ACC112 (cell line): ENCODE measurements at regions not wholly inside any gene's neighbourhood (a gene's known extent, or its start where the extent isn't known, plus 50 kb on each side); places are given as distances from the start of the nearest gene placed in this dataset.

ENCODE experiments used
- H2AFZ ChIP-seq: fragments of 200-600 bp; sonication (generic); one replicate; pipeline ENCODE4 v1.6.0; 2017; ENCODE audit warnings: antibody characterized with exemption, low read length; ENCODE audit not compliant: unreplicated experiment
- H3K27ac ChIP-seq: fragments of 200-600 bp; sonication (generic); 2 replicates; pipeline ENCODE4 v1.5.1; 2014; ENCODE audit warnings: low read depth, mild to moderate bottlenecking, antibody characterized with exemption, low read length, moderate library complexity
- H3K27me3 ChIP-seq: fragments of 200-600 bp; sonication (generic); 2 replicates; pipeline ENCODE4 v1.6.1; 2014; ENCODE audit warnings: mild to moderate bottlenecking, antibody characterized with exemption, low read length, moderate library complexity, mixed read lengths; ENCODE audit not compliant: insufficient read depth
- H3K36me3 ChIP-seq: fragments of 200-600 bp; sonication (generic); 2 replicates; pipeline ENCODE4 v1.6.1; 2016; ENCODE audit warnings: mild to moderate bottlenecking, antibody characterized with exemption, low read length, moderate library complexity, mixed read lengths; ENCODE audit not compliant: insufficient read depth
- H3K4me1 ChIP-seq: fragments of 200-600 bp; sonication (generic); one replicate; pipeline ENCODE4 v1.6.1; 2016; ENCODE audit warnings: low read length, mixed read lengths; ENCODE audit not compliant: insufficient read depth, unreplicated experiment, control insufficient read depth
- H3K4me3 ChIP-seq: fragments of 200-600 bp; sonication (generic); 2 replicates; pipeline ENCODE4 v1.5.1; 2014; ENCODE audit warnings: mild to moderate bottlenecking, low read depth, low read length
- H3K79me2 ChIP-seq: fragments of 200-600 bp; sonication (generic); one replicate; pipeline ENCODE4 v1.6.0; 2016; ENCODE audit warnings: low read length; ENCODE audit not compliant: control insufficient read depth, unreplicated experiment, insufficient read depth

DNA sequence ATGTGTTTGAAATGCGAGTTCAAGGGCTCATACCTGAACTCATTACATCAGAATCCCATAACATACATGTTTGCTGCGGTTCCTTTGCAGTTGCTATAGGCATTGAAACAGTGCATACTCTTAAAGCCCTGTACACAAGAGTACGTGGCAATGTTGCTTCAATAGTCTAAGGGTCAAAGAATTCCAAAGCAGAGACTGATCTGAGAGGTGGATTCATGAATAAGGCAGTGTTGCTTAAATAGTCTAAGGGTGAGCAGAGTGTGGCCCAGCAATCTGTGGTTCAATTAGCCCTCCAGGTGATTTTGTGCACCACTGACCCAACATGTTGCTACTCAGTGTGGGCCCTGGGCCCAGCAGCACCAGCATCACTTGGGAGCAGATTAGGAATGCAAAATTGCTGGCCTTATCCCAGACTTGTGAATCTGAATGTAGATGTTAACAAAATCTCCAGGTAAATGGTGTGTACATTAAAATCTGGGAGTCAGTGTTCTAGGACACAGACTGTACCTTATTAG is 314.7 kb upstream of the UMPS start:
- H3K4me3 ChIP-seq, result no peak overlapping the region
- H3K27me3 ChIP-seq, result peaks cover 74% of the 10 kb centered on the region
- no peak overlapping the region for H3K27ac ChIP-seq
- H3K4me1 ChIP-seq, result no peaks in the 10 kb centered on the region
- no peaks in the 10 kb centered on the region for H3K36me3 ChIP-seq
- no peak overlapping the region for H2AFZ ChIP-seq
- H3K79me2 ChIP-seq, result no peaks in the 10 kb centered on the region

DNA sequence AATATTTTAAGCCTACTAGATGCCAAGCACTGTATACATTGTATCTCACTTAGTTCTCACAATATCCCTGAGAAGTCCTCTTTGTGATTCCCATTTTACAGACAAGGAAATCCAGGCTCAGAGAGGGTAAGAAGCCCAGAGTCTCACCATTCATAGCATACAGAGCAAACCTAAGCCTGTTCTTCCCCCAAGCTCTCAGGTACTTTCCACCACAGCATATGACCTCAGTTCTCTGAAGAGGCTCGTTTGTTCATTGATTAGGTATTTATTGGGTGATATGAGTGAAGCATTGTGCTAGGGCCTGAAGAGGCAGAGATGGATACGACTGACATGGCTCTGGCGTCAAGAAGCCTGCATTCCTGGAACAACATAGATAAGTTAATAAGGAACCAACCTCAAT is 310.9 kb upstream of the UMPS start:
- H3K79me2 ChIP-seq, result no peaks in the 10 kb centered on the region
- H3K4me1 ChIP-seq, result no peaks in the 10 kb centered on the region
- H3K4me3 ChIP-seq, result no peak overlapping the region
- H3K36me3 ChIP-seq, result no peaks in the 10 kb centered on the region
- no peak overlapping the region for H2AFZ ChIP-seq
- H3K27ac ChIP-seq, result no peak overlapping the region
- peaks cover 77% of the 10 kb centered on the region for H3K27me3 ChIP-seq

DNA sequence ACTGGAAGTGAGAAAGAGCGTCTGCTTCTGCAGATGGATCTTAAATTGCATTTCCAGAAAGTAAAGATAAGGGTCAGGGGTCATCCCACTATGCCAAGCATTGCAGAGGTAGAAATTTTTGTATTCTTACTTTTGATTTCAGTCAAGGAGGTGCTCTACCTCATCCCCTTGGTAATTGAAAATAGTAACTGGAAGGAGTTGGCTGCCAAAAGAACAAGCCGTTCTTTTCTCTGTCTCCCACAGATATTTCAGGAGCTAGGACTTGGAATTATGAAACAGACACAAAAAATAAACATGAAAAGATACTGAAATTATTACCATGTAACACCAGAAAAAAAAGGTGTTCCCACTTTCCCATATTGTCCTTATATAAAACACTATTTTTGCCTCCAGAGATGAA is 309.9 kb upstream of the UMPS start:
- H3K4me1 ChIP-seq, result no peaks in the 10 kb centered on the region
- H3K27ac ChIP-seq, result no peak overlapping the region
- H3K36me3 ChIP-seq, result no peaks in the 10 kb centered on the region
- H3K4me3 ChIP-seq, result no peak overlapping the region
- no peak overlapping the region for H2AFZ ChIP-seq
- peaks cover 72% of the 10 kb centered on the region for H3K27me3 ChIP-seq
- H3K79me2 ChIP-seq, result no peaks in the 10 kb centered on the region

DNA sequence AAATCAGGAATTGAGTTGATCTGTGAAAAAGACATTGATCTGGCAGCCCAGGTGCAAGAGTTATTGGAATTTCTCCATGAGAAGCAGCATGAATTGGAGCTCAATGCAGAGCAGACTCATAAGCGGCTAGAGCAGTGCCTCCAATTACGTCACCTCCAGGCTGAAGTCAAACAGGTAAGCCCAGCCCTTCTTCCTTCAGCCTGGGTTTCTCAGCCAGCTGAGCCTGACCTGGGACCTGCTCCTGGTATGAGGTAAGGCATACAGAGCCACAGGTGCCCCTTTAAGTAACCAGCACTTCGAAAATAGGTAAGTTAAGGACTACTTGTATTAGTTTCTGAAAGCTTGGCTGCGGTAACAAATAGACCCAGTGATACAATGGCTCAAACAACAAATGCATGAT is 307.4 kb upstream of the UMPS start:
- Histone ChIP-seq H3K36me3 (no peaks in the 10 kb centered on the region), H2AFZ (no peak overlapping the region), H3K4me3 (no peak overlapping the region), H3K27me3 (peaks cover 76% of the 10 kb centered on the region), H3K79me2 (no peaks in the 10 kb centered on the region), H3K4me1 (no peaks in the 10 kb centered on the region), H3K27ac (no peak overlapping the region)

DNA sequence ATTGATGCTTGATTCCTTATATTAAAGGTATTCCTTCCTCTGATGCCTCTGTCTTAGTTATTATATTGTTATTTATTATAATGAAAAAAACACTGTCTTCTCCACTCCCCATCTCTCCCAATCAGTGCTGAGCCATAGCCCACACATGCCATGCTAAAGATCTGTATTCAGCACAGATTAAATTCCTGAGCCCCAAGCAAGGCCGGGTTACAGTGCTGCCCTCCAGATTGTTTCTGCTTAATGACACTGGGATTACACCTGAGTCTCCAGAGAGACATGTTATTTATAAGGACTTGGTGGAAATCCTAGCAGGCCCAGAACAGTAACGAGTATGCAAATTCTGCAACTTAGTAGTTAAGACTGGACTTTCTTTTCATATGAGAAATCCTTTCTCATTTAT is 305.9 kb upstream of the UMPS start:
- no peak overlapping the region for H3K4me3 ChIP-seq
- H3K79me2 ChIP-seq, result no peaks in the 10 kb centered on the region
- no peaks in the 10 kb centered on the region for H3K36me3 ChIP-seq
- H3K4me1 ChIP-seq, result peaks cover 5% of the 10 kb centered on the region
- H3K27me3 ChIP-seq, result peaks cover 66% of the 10 kb centered on the region
- no peak overlapping the region for H3K27ac ChIP-seq
- no peak overlapping the region for H2AFZ ChIP-seq

DNA sequence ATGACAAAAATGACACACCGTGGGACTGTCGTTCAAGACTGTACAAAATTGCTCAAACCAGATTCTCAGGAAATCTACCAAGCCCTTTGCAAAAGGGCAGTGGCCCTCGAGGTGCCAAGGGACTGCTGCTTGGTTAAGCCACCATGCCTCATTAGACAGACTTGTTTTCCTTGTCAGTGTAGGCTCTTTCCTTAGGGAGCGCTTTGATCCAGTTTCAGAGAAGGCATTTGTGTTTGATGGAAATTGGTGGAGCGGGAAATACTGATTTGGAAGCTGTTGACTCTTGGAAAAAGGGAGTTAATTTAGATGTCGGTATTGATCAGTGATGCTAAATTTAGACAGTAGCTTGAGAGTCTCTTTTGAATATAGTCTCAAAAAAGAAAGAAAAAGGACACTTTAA is 304.3 kb upstream of the UMPS start:
- peaks cover 5% of the 10 kb centered on the region for H3K4me1 ChIP-seq
- no peak overlapping the region for H2AFZ ChIP-seq
- no peaks in the 10 kb centered on the region for H3K79me2 ChIP-seq
- no peak overlapping the region for H3K4me3 ChIP-seq
- no peaks in the 10 kb centered on the region for H3K36me3 ChIP-seq
- H3K27me3 ChIP-seq, result peaks cover 53% of the 10 kb centered on the region
- H3K27ac ChIP-seq, result no peak overlapping the region

DNA sequence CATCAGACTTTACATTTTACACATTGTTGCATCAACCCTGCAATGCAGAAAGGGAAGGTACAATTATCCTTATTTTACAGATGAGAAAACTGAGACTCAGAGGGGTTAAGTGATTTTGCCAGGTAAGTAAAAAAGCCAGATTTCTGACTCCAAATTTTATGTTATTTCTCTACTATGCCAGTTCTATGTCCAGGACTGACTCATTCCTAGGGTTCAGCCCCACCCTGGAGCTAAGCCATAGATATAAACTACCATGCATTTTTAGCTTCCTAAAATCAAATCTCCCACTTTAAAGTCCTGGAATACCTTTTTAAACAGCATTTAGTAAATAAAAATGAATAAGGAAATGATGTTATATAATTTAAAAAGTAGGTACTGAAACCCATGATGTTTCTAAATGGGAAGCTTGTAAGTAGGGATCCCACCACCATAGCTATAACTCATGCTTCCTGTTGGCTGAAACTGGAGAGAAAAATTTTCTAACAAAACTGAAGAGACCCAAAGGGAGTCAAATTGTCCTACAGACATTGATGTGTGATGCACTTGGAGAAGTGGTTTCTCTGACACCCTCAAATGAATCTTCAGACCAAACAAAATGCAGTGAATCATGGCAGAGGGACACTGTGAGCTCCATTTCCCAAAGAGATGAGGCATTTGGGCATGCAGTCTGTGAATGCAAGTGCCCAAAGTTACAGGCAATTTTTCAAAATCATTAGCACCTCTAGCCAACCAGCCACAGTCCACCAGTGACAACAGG is 301.7 kb upstream of the UMPS start:
- no peaks in the 10 kb centered on the region for H3K79me2 ChIP-seq
- no peak overlapping the region for H3K27ac ChIP-seq
- H2AFZ ChIP-seq, result no peak overlapping the region
- no peaks in the 10 kb centered on the region for H3K36me3 ChIP-seq
- H3K4me1 ChIP-seq, result peaks cover 5% of the 10 kb centered on the region
- H3K4me3 ChIP-seq, result no peak overlapping the region
- peaks cover 39% of the 10 kb centered on the region for H3K27me3 ChIP-seq

DNA sequence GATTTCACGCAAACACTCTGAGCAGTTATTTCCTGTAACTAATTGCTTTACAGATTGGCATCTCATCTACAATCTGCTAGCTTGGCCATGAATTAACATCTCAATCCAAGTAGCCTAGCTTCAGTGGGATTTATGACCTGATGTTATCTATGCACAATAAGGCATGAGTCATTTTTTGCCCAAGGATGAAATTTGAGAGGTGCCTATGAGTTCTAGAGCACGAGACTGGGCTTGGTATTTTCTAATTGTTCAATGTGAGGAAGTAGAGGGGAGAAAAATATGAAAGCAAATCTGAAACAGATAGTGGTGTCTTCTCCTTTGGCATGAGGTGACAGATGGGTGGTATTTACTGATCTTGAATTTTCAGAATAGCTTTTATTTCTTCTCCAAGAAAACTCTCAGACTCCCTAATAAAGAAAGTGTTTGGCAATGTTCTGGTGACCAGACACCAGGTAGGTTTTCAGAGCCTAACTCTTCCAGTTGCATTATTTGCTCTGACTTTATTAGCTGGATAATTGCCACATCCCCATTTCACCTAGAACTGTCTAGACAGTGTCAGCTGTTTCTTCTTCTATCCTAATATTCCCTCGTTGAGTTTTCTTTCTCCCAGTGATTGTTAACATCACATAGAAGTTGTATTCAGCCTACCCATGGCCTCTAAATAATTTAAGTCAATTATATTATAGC is 301.0 kb upstream of the UMPS start:
- Histone ChIP-seq H3K27ac (no peak overlapping the region), H3K27me3 (peaks cover 43% of the 10 kb centered on the region), H3K79me2 (no peaks in the 10 kb centered on the region), H3K4me1 (peaks cover 5% of the 10 kb centered on the region), H2AFZ (no peak overlapping the region), H3K36me3 (no peaks in the 10 kb centered on the region), H3K4me3 (no peak overlapping the region)

DNA sequence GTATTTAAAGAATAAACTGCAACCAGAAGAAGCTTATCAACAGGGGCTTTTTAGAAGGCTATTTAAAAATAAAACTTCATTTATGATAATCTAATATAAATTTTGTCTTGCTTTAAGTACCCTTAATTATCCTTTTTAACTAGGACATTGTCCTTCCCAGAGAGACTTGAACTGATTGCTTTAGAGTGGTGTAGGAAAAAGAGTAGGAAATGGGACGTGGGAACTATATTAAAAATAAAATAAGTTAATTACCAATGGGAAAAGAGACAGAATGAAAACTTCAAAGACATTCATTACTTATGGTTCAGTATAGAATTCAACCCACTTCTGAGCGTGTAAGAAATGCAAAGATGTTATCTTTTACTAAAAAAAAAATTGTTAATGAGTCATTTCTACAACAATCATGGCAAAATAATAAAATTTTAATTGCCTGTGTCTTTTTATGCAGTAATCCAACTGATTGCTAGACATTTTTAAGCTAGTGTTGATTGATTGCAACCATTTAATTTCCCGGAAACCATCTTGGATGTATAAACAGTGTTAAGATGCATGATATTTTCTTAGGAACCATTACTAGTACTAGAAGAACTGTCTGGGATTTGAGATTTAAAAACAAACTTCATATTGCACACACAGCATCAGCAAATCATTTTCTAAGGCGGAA is 298.8 kb upstream of the UMPS start:
- H3K36me3 ChIP-seq, result no peaks in the 10 kb centered on the region
- no peak overlapping the region for H3K4me3 ChIP-seq
- no peaks in the 10 kb centered on the region for H3K79me2 ChIP-seq
- H3K27me3 ChIP-seq, result peaks cover 39% of the 10 kb centered on the region
- peaks cover 5% of the 10 kb centered on the region for H3K4me1 ChIP-seq
- no peak overlapping the region for H3K27ac ChIP-seq
- no peak overlapping the region for H2AFZ ChIP-seq

DNA sequence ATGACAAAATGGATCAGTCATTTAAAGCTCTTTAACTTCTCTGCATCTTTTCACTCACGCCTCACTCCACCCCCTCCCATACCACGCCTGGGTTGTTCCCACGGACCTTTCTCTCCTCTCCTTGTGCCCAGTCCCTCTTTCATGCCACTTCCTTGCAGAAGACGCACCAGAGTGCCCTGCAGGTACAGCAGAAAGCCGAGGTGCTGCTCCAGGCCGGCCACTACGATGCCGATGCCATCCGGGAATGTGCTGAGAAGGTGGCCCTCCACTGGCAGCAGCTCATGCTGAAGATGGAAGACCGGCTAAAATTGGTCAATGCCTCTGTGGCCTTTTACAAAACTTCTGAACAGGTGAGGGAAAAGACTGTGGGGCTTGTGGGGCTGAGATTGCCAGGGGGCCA is 296.1 kb upstream of the UMPS start:
- no peak overlapping the region for H3K4me3 ChIP-seq
- H3K4me1 ChIP-seq, result no peaks in the 10 kb centered on the region
- H3K27ac ChIP-seq, result no peak overlapping the region
- H2AFZ ChIP-seq, result no peak overlapping the region
- no peaks in the 10 kb centered on the region for H3K36me3 ChIP-seq
- H3K27me3 ChIP-seq, result peaks cover 27% of the 10 kb centered on the region
- H3K79me2 ChIP-seq, result no peaks in the 10 kb centered on the region
